ENCODE measurements at regions not wholly inside any gene's neighbourhood (a gene's known extent, or its start where the extent isn't known, plus 50 kb on each side); places are given as distances from the start of the nearest gene placed in this dataset.

DNA sequence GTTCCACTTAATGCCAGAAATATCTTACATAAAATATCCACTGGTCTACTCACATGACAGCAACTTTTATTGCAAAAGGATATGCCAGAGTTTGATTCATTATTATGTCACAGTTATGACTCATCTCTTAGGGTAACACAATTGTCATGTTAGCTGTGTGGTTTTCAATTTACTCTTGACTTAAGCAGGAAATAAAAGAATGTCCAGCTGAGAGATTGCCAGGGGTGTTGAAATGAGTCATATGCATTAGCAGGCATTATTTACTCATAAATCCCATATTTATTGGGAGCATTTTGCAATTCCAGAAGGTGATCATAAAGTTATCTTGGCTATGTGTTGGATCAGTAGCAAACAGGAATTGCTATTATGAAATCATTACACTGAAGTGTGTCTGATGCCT, 1164.6 kb upstream of the CDH18 start:
- TF ChIP-seq POLR2AphosphoS5 (IDR thresholded peaks at IDR 0.05) (no peak), POLR2A (IDR thresholded peaks at IDR 0.05) (no peak)
- TF ChIP-seq, protein P1, sequence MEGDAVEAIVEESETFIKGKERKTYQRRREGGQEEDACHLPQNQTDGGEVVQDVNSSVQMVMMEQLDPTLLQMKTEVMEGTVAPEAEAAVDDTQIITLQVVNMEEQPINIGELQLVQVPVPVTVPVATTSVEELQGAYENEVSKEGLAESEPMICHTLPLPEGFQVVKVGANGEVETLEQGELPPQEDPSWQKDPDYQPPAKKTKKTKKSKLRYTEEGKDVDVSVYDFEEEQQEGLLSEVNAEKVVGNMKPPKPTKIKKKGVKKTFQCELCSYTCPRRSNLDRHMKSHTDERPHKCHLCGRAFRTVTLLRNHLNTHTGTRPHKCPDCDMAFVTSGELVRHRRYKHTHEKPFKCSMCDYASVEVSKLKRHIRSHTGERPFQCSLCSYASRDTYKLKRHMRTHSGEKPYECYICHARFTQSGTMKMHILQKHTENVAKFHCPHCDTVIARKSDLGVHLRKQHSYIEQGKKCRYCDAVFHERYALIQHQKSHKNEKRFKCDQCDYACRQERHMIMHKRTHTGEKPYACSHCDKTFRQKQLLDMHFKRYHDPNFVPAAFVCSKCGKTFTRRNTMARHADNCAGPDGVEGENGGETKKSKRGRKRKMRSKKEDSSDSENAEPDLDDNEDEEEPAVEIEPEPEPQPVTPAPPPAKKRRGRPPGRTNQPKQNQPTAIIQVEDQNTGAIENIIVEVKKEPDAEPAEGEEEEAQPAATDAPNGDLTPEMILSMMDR (IDR thresholded peaks at IDR 0.05), result no peak

Data from stomach (tissue), 4 donors.